ENCODE measurements at regions not wholly inside any gene's neighbourhood (a gene's known extent, or its start where the extent isn't known, plus 50 kb on each side); places are given as distances from the start of the nearest gene placed in this dataset.

- no peak for DNase-seq (ENCODE audit: low spot score)
These were observed 189.4 kb upstream of the STEAP4 start for GRCh38 chr7:88495881-88496725.

- no peak for DNase-seq (ENCODE audit: low spot score)
These were observed 185.5 kb upstream of the STEAP4 start for GRCh38 chr7:88492153-88492552.

- DNase-seq (ENCODE audit: low spot score) = no peak
These were observed 184.2 kb upstream of the STEAP4 start for GRCh38 chr7:88490874-88491273.

GRCh38 chr7:88490161-88490560 lies 183.5 kb upstream of the STEAP4 start:
- DNase-seq (ENCODE audit: low spot score) = no peak

- DNase-seq (ENCODE audit: low spot score) = no peak
These were observed 179.1 kb upstream of the STEAP4 start for GRCh38 chr7:88485821-88486220.

- DNase-seq (ENCODE audit: low spot score) = no peak
These were observed 177.9 kb upstream of the STEAP4 start for GRCh38 chr7:88484551-88484950.

GRCh38 chr7:88480896-88481295 lies 174.2 kb upstream of the STEAP4 start:
- DNase-seq (ENCODE audit: low spot score) = no peak

GRCh38 chr7:88480271-88480670 lies 173.6 kb upstream of the STEAP4 start:
- DNase-seq (ENCODE audit: low spot score) = no peak

- no peak for DNase-seq (ENCODE audit: low spot score)
These were observed 171.3 kb upstream of the STEAP4 start for GRCh38 chr7:88477976-88478375.

- DNase-seq (ENCODE audit: low spot score) = no peak
These were observed 158.9 kb upstream of the STEAP4 start for GRCh38 chr7:88465600-88465999.

- DNase-seq (ENCODE audit: low spot score) = no peak
These were observed 156.1 kb upstream of the STEAP4 start for GRCh38 chr7:88462799-88463198.

GRCh38 chr7:88460650-88461049 lies 154.0 kb upstream of the STEAP4 start:
- DNase-seq (ENCODE audit: low spot score) = no peak

- no peak for DNase-seq (ENCODE audit: low spot score)
These were observed 152.3 kb upstream of the STEAP4 start for GRCh38 chr7:88458946-88459345.

GRCh38 chr7:88458279-88458678 lies 151.6 kb upstream of the STEAP4 start:
- DNase-seq (ENCODE audit: low spot score) = no peak

- DNase-seq (ENCODE audit: low spot score) = no peak
These were observed 150.6 kb upstream of the STEAP4 start for GRCh38 chr7:88457320-88457719.

GRCh38 chr7:88456490-88456889 lies 149.8 kb upstream of the STEAP4 start:
- no peak for DNase-seq (ENCODE audit: low spot score)

- peak; percentile 8 for DNase-seq (ENCODE audit: low spot score)
These were observed 149.0 kb upstream of the STEAP4 start for GRCh38 chr7:88455696-88456095.

- no peak for DNase-seq (ENCODE audit: low spot score)
These were observed 146.0 kb upstream of the STEAP4 start for GRCh38 chr7:88452646-88453045.

GRCh38 chr7:88450874-88451273 lies 144.2 kb upstream of the STEAP4 start:
- no peak for DNase-seq (ENCODE audit: low spot score)

GRCh38 chr7:88449410-88449809 lies 142.7 kb upstream of the STEAP4 start:
- DNase-seq (ENCODE audit: low spot score) = no peak

GRCh38 chr7:88442413-88442812 lies 135.7 kb upstream of the STEAP4 start:
- no peak for DNase-seq (ENCODE audit: low spot score)

GRCh38 chr7:88437132-88437531 lies 130.4 kb upstream of the STEAP4 start:
- DNase-seq (ENCODE audit: low spot score) = no peak

- DNase-seq (ENCODE audit: low spot score) = no peak
These were observed 125.6 kb upstream of the STEAP4 start for GRCh38 chr7:88432301-88432700.

GRCh38 chr7:88431882-88432281 lies 125.2 kb upstream of the STEAP4 start:
- no peak for DNase-seq (ENCODE audit: low spot score)

All from RKO (cell line).